Mesenchymal stem cell (in vitro differentiated cells and primary cell): ENCODE measurements at regions not wholly inside any gene's neighbourhood (a gene's known extent, or its start where the extent isn't known, plus 50 kb on each side); places are given as distances from the start of the nearest gene placed in this dataset.

ENCODE experiments used
- DNase-seq: peaks from one replicate; pipeline ENCODE4 v3.0.0-alpha.2; 2013
- H2AFZ ChIP-seq: one replicate; pipeline ENCODE4 v1.6.1; 2013; ENCODE audit warnings: low read depth, mild to moderate bottlenecking, control low read depth, inconsistent platforms, low read length, moderate library complexity
- H2AK5ac ChIP-seq: 2 replicates; pipeline ENCODE4 v1.6.1; 2013; ENCODE audit warnings: low read length, moderate library complexity, mild to moderate bottlenecking, inconsistent platforms; ENCODE audit not compliant: severe bottlenecking
- H2BK120ac ChIP-seq: one replicate; pipeline ENCODE4 v1.6.1; 2013; ENCODE audit warnings: low read depth, mild to moderate bottlenecking, inconsistent platforms, low read length, moderate library complexity
- H2BK12ac ChIP-seq, 2 experiments: one replicate each; pipeline ENCODE4 v1.6.1; 2013; ENCODE audit warnings: inconsistent platforms in 2 of 2, low read length in 2 of 2, mild to moderate bottlenecking in 2 of 2, moderate library complexity in 2 of 2, control low read depth in 1 of 2
- H2BK15ac ChIP-seq: one replicate; pipeline ENCODE4 v1.6.1; 2013; ENCODE audit warnings: mild to moderate bottlenecking, low read depth, inconsistent platforms; ENCODE audit not compliant: poor library complexity, severe bottlenecking
- H2BK5ac ChIP-seq: 2 replicates; pipeline ENCODE4 v1.6.1; 2013; ENCODE audit warnings: low read depth, mild to moderate bottlenecking, low read length, control low read depth, inconsistent platforms; ENCODE audit not compliant: poor library complexity, severe bottlenecking
- H3K14ac ChIP-seq, 2 experiments: one replicate each; pipeline ENCODE4 v1.6.1; 2013; ENCODE audit warnings: inconsistent platforms in 2 of 2, low read length in 2 of 2, control low read depth in 1 of 2, mild to moderate bottlenecking in 1 of 2, moderate library complexity in 1 of 2
- H3K18ac ChIP-seq, 2 experiments: one replicate each; pipeline ENCODE4 v1.6.1; 2013; ENCODE audit warnings: inconsistent platforms in 2 of 2, low read length in 2 of 2, control low read depth in 1 of 2, low read depth in 1 of 2, mild to moderate bottlenecking in 1 of 2
- H3K23ac ChIP-seq, 2 experiments: one replicate each; pipeline ENCODE4 v1.6.1; 2013; ENCODE audit warnings: inconsistent platforms in 2 of 2, low read length in 2 of 2, mild to moderate bottlenecking in 2 of 2, moderate library complexity in 2 of 2, control low read depth in 1 of 2
- H3K27ac ChIP-seq: 2 replicates; pipeline ENCODE4 v1.5.1; 2013; ENCODE audit warnings: mild to moderate bottlenecking, moderate library complexity, low read length, control low read depth, inconsistent platforms; ENCODE audit not compliant: poor library complexity, severe bottlenecking
- H3K27me3 ChIP-seq, 2 experiments: 2 replicates each; pipeline versions ENCODE4 v1.6.1 to v1.7.0; 2013; ENCODE audit warnings: low read length in 2 of 2, mild to moderate bottlenecking in 2 of 2, moderate library complexity in 2 of 2, control low read depth in 1 of 2, inconsistent platforms in 1 of 2; ENCODE audit not compliant: control insufficient read depth in 1 of 2, insufficient read depth in 1 of 2
- H3K36me3 ChIP-seq, 2 experiments: 2 replicates each; pipeline versions ENCODE4 v1.6.1 to v1.7.0; 2013; ENCODE audit warnings: low read length in 2 of 2, control low read depth in 1 of 2, inconsistent platforms in 1 of 2, low read depth in 1 of 2, mild to moderate bottlenecking in 1 of 2; ENCODE audit not compliant: insufficient read depth in 2 of 2, control insufficient read depth in 1 of 2
- H3K4ac ChIP-seq, 2 experiments: one replicate each; pipeline ENCODE4 v1.6.1; 2013; ENCODE audit warnings: inconsistent platforms in 2 of 2, low read length in 2 of 2, mild to moderate bottlenecking in 2 of 2, moderate library complexity in 2 of 2, control low read depth in 1 of 2, low read depth in 1 of 2
- H3K4me1 ChIP-seq: 2 replicates; pipeline ENCODE4 v1.6.1; 2013; ENCODE audit warnings: low read depth, low read length, control low read depth; ENCODE audit not compliant: control insufficient read depth, insufficient read depth
- H3K4me2 ChIP-seq: 2 replicates; pipeline ENCODE4 v1.6.1; 2013; ENCODE audit warnings: low read length, mild to moderate bottlenecking, inconsistent platforms; ENCODE audit not compliant: poor library complexity, severe bottlenecking
- H3K4me3 ChIP-seq, 2 experiments: 2 replicates each; pipeline versions ENCODE4 v1.5.1 to v1.7.0; 2013; ENCODE audit warnings: low read length in 2 of 2, mild to moderate bottlenecking in 2 of 2, control low read depth in 1 of 2, low read depth in 1 of 2; ENCODE audit not compliant: insufficient read depth in 1 of 2
- H3K79me1 ChIP-seq: replicated peaks from 2 replicates; pipeline ENCODE4 v1.6.1; 2013; ENCODE audit warnings: mild to moderate bottlenecking, control low read depth, low read length, inconsistent platforms; ENCODE audit not compliant: poor library complexity, severe bottlenecking
- H3K9ac ChIP-seq: 2 replicates; pipeline ENCODE4 v1.7.0; 2013; ENCODE audit warnings: mild to moderate bottlenecking, low read length, moderate library complexity
- H3K9me3 ChIP-seq: 2 replicates; pipeline ENCODE4 v1.7.0; 2013; ENCODE audit warnings: mild to moderate bottlenecking, low read length; ENCODE audit not compliant: control insufficient read depth
- H4K8ac ChIP-seq: one replicate; pipeline ENCODE4 v1.6.1; 2013; ENCODE audit warnings: inconsistent platforms, mild to moderate bottlenecking, low read length, moderate library complexity
- H4K91ac ChIP-seq: one replicate; pipeline ENCODE4 v1.6.1; 2013; ENCODE audit warnings: mild to moderate bottlenecking, low read length, inconsistent platforms
- WGBS: methylation state at CpG from one replicate; pipeline ENCODE4 v1.1.7; 2013; ENCODE audit warnings: mixed read lengths; 5-methylcytosine and 5-hydroxymethylcytosine counted together

DNA sequence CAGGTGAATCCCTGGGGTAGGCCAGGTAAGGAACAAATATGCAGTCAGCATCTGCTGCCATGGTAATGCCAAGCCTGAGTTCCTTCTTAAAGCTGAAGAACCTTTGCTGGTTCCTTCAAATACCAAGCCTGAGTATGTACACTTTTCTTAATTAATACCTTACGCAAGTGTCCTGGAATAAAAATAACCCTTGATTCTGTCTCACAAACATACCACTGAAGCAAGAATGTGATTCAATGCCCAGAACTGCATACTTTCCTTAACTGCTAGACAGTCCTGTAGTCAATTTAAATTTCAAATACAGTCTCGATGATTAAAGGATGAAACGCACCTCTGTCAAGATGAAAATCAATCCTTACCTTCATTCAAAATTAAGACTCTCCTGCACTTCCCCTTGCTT is 634.0 kb upstream of the CHRM3 start:
- Histone ChIP-seq H2BK120ac (no peak overlapping the region), H3K79me1 (no peaks in the 10 kb centered on the region), H3K23ac (no peak overlapping the region), H3K27ac (no peak overlapping the region), H2BK12ac (no peak overlapping the region), H3K4me3 (no peak overlapping the region), H3K4ac (no peak overlapping the region), H2BK15ac (no peak overlapping the region), H3K36me3 (no peaks in the 10 kb centered on the region), H2AK5ac (no peak overlapping the region), H4K91ac (no peak overlapping the region), H3K9ac (no peak overlapping the region), H3K18ac (no peak overlapping the region), H3K4me1 (no peaks in the 10 kb centered on the region), H2BK5ac (no peak overlapping the region), H4K8ac (no peak overlapping the region), H3K14ac (no peak overlapping the region), H3K4me2 (no peak overlapping the region), H3K9me3 (peaks cover 14% of the 10 kb centered on the region), H2AFZ (no peak overlapping the region), H3K27me3 (no peaks in the 10 kb centered on the region)
- 99% methylated on average over 3 of the region's 3 CpGs for WGBS
- no peak for DNase-seq

- H3K14ac ChIP-seq: no peak overlapping the region
- H2BK5ac ChIP-seq: no peak overlapping the region
- no peak overlapping the region for H2AK5ac ChIP-seq
- H3K9me3 ChIP-seq: peaks cover 21% of the 10 kb centered on the region
- no peak overlapping the region for H3K4me3 ChIP-seq
- H2AFZ ChIP-seq: no peak overlapping the region
- H3K27me3 ChIP-seq: no peaks in the 10 kb centered on the region
- H3K27ac ChIP-seq: no peak overlapping the region
- no peak overlapping the region for H2BK15ac ChIP-seq
- H3K36me3 ChIP-seq: no peaks in the 10 kb centered on the region
- no peak overlapping the region for H3K18ac ChIP-seq
- no peak overlapping the region for H3K4me2 ChIP-seq
- no peak overlapping the region for H3K4ac ChIP-seq
- no peak overlapping the region for H2BK120ac ChIP-seq
- DNase-seq: no peak
- no peak overlapping the region for H3K23ac ChIP-seq
- no peaks in the 10 kb centered on the region for H3K79me1 ChIP-seq
- no peak overlapping the region for H3K9ac ChIP-seq
- H4K8ac ChIP-seq: no peak overlapping the region
- H4K91ac ChIP-seq: no peak overlapping the region
- no peaks in the 10 kb centered on the region for H3K4me1 ChIP-seq
- 87% methylated on average over 13 of the region's 13 CpGs for WGBS
- no peak overlapping the region for H2BK12ac ChIP-seq
Observed at GRCh38 chr1:238745069-238745468, 641.3 kb upstream of the CHRM3 start.

DNA sequence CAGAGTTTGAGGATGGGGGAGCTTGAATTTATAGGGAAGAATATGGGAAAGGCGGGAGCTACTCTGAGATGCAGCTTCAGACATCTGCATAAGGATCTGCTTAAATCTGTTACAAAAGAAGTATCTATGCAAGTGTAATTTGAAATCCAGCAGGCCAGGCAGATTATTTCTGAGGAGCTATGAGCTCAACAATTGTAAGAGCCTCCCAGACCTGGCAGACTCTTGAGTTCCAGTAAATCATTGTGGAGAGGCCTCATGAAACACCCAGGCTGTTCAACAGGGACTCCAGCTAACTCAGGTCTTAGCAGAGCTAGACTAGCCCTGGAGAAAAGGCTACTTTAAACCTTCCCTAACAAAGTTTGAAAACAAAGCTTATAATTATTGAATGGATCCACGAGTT is 647.5 kb upstream of the CHRM3 start:
- Histone ChIP-seq H3K4me3 (no peak overlapping the region), H4K8ac (no peak overlapping the region), H3K23ac (no peak overlapping the region), H2BK12ac (no peak overlapping the region), H3K4ac (no peak overlapping the region), H4K91ac (no peak overlapping the region), H3K14ac (no peak overlapping the region), H3K4me2 (no peak overlapping the region), H3K4me1 (no peaks in the 10 kb centered on the region), H3K18ac (no peak overlapping the region), H2AFZ (no peak overlapping the region), H3K27me3 (no peaks in the 10 kb centered on the region), H3K79me1 (no peaks in the 10 kb centered on the region), H2BK5ac (no peak overlapping the region), H3K9ac (no peak overlapping the region), H3K36me3 (no peaks in the 10 kb centered on the region), H2BK15ac (no peak overlapping the region), H3K9me3 (no peaks in the 10 kb centered on the region), H3K27ac (no peak overlapping the region), H2BK120ac (no peak overlapping the region), H2AK5ac (no peak overlapping the region)
- DNase-seq: peak; percentile 13
- 43% methylated on average over 1 of the region's 2 CpGs for WGBS

DNA sequence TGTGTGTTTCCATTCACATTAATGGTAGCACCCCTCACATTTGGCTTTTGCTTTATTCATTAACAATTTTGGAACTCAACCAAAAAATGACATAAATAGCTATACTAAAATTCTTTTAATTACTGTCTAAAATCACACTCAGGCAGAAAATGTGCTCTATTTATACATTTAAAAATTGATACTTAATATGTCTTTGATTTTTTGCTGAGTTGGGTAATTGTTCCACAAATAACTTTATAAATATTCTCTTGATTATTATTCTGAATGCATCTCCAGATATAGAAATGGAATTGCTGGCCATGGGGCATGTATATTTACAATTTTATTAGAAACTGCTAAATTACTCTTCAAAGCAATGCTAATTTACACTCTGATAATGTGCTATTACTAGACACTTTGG is 658.7 kb upstream of the CHRM3 start:
- Histone ChIP-seq H2BK120ac (no peak overlapping the region), H2AFZ (no peak overlapping the region), H3K18ac (no peak overlapping the region), H2BK12ac (no peak overlapping the region), H3K4me2 (no peak overlapping the region), H3K36me3 (no peaks in the 10 kb centered on the region), H2BK15ac (no peak overlapping the region), H3K4me3 (no peak overlapping the region), H3K27ac (no peak overlapping the region), H2AK5ac (no peak overlapping the region), H3K79me1 (no peaks in the 10 kb centered on the region), H3K4me1 (no peaks in the 10 kb centered on the region), H3K4ac (no peak overlapping the region), H3K9ac (no peak overlapping the region), H3K23ac (no peak overlapping the region), H3K27me3 (no peaks in the 10 kb centered on the region), H4K8ac (no peak overlapping the region), H3K9me3 (peaks cover 11% of the 10 kb centered on the region), H4K91ac (no peak overlapping the region), H2BK5ac (no peak overlapping the region), H3K14ac (no peak overlapping the region)
- DNase-seq: no peak
